Astrocyte (in vitro differentiated cells and primary cell): ENCODE measurements at regions not wholly inside any gene's neighbourhood (a gene's known extent, or its start where the extent isn't known, plus 50 kb on each side); places are given as distances from the start of the nearest gene placed in this dataset.

ENCODE experiments used
- DNase-seq: peaks from one replicate; pipeline ENCODE4 v3.0.0-alpha.2; 2010; ENCODE audit warnings: low read depth
- FAIRE-seq: peaks from 2 replicates; lab custom pipeline; 2011; peaks lifted over from hg19 to GRCh38; lab: Jason Lieb, UNC
- H2AFZ ChIP-seq: 2 replicates; pipeline ENCODE4 v1.6.0; 2012; ENCODE audit warnings: low read depth, low read length, inconsistent platforms
- H3K27ac ChIP-seq: 2 replicates; pipeline ENCODE4 v1.5.1; 2011; ENCODE audit warnings: low read depth, low read length, inconsistent platforms
- H3K27me3 ChIP-seq: 2 replicates; pipeline ENCODE4 v1.6.0; 2011; ENCODE audit warnings: low read length, inconsistent platforms; ENCODE audit not compliant: insufficient read depth
- H3K36me3 ChIP-seq: 2 replicates; pipeline ENCODE4 v1.5.1; 2011; ENCODE audit warnings: low read length, inconsistent platforms; ENCODE audit not compliant: insufficient read depth
- H3K4me1 ChIP-seq: 2 replicates; pipeline ENCODE4 v1.5.1; 2011; ENCODE audit warnings: low read length, inconsistent platforms; ENCODE audit not compliant: insufficient read depth
- H3K4me2 ChIP-seq: 2 replicates; pipeline ENCODE4 v1.6.0; 2012; ENCODE audit warnings: low read length, inconsistent platforms
- H3K4me3 ChIP-seq: 2 replicates; pipeline ENCODE4 v1.5.1; 2011; ENCODE audit warnings: low read depth, mild to moderate bottlenecking, low read length, inconsistent platforms; ENCODE audit not compliant: insufficient read depth
- H3K79me2 ChIP-seq: 2 replicates; pipeline ENCODE4 v1.6.0; 2012; ENCODE audit warnings: mild to moderate bottlenecking, low read length, inconsistent platforms; ENCODE audit not compliant: insufficient read depth
- H3K9ac ChIP-seq: 2 replicates; pipeline ENCODE4 v1.6.0; 2012; ENCODE audit warnings: mild to moderate bottlenecking, low read length, inconsistent platforms
- H3K9me3 ChIP-seq: 2 replicates; pipeline ENCODE4 v1.5.1; 2012; ENCODE audit warnings: low read depth, mild to moderate bottlenecking, low read length, inconsistent platforms; ENCODE audit not compliant: insufficient read depth
- H4K20me1 ChIP-seq: 2 replicates; pipeline ENCODE4 v1.6.0; 2012; ENCODE audit warnings: low read length, inconsistent platforms; ENCODE audit not compliant: insufficient read depth
- H3K27ac Mint-ChIP-seq: one replicate; pipeline ENCODE4 v1.8.0; 2021; ENCODE audit warnings: mild to moderate bottlenecking, mixed read lengths; ENCODE audit not compliant: unreplicated experiment
- H3K27me3 Mint-ChIP-seq: one replicate; pipeline ENCODE4 v1.8.0; 2021; ENCODE audit warnings: low read depth, mixed read lengths; ENCODE audit not compliant: unreplicated experiment
- H3K36me3 Mint-ChIP-seq: one replicate; pipeline ENCODE4 v1.8.0; 2021; ENCODE audit warnings: low read depth, mixed read lengths; ENCODE audit not compliant: unreplicated experiment
- H3K4me1 Mint-ChIP-seq: one replicate; pipeline ENCODE4 v1.8.0; 2021; ENCODE audit warnings: low read depth, mixed read lengths; ENCODE audit not compliant: unreplicated experiment
- H3K4me3 Mint-ChIP-seq: one replicate; pipeline ENCODE4 v1.8.0; 2021; ENCODE audit warnings: mild to moderate bottlenecking, moderate library complexity, mixed read lengths; ENCODE audit not compliant: unreplicated experiment
- H3K9me3 Mint-ChIP-seq: one replicate; pipeline ENCODE4 v1.8.0; 2021; ENCODE audit warnings: mild to moderate bottlenecking, mixed read lengths; ENCODE audit not compliant: unreplicated experiment
- CTCF ChIP-seq: IDR thresholded peaks from 2 replicates; pipeline ENCODE4 v1.5.1; 2011; ENCODE audit warnings: low read depth, mild to moderate bottlenecking, inconsistent platforms, low read length, moderate library complexity; ENCODE audit not compliant: insufficient read depth
- EZH2 ChIP-seq: IDR thresholded peaks from 2 replicates; pipeline ENCODE4 v1.6.1; 2012; ENCODE audit warnings: mild to moderate bottlenecking, low read length, inconsistent platforms; ENCODE audit not compliant: insufficient read depth

- H3K36me3 Mint-ChIP-seq, result no peaks in the 10 kb centered on the region
- no peaks in the 10 kb centered on the region for H3K9me3 Mint-ChIP-seq
- Histone ChIP-seq H4K20me1 (no peaks in the 10 kb centered on the region), H2AFZ (no peak overlapping the region), H3K4me3 (no peak overlapping the region), H3K79me2 (no peaks in the 10 kb centered on the region), H3K36me3 (no peaks in the 10 kb centered on the region), H3K27me3 (peaks cover 14% of the 10 kb centered on the region), H3K27ac (no peak overlapping the region), H3K9me3 (no peaks in the 10 kb centered on the region), H3K4me1 (peaks cover 9% of the 10 kb centered on the region), H3K9ac (no peak overlapping the region), H3K4me2 (peak overlapping the region; percentile 34)
- no peak overlapping the region for H3K4me3 Mint-ChIP-seq
- peak; percentile 72 for DNase-seq
- no peak for FAIRE-seq
- TF ChIP-seq EZH2 (no peak), CTCF (no peak)
- H3K27me3 Mint-ChIP-seq, result no peaks in the 10 kb centered on the region
- no peak overlapping the region for H3K27ac Mint-ChIP-seq
- peaks cover 44% of the 10 kb centered on the region for H3K4me1 Mint-ChIP-seq
Measured at GRCh38 chr4:144350706-144351105, 210.2 kb upstream of the GYPA start.

- no peaks in the 10 kb centered on the region for H3K9me3 ChIP-seq
- Mint-ChIP-seq H3K4me3 (no peak overlapping the region), H3K36me3 (no peaks in the 10 kb centered on the region), H3K4me1 (peaks cover 48% of the 10 kb centered on the region), H3K27ac (no peak overlapping the region), H3K27me3 (no peaks in the 10 kb centered on the region), H3K9me3 (no peaks in the 10 kb centered on the region)
- peaks cover 14% of the 10 kb centered on the region for H3K4me1 ChIP-seq
- no peaks in the 10 kb centered on the region for H4K20me1 ChIP-seq
- H3K79me2 ChIP-seq, result no peaks in the 10 kb centered on the region
- no peaks in the 10 kb centered on the region for H3K36me3 ChIP-seq
- no peak overlapping the region for H3K4me3 ChIP-seq
- FAIRE-seq (no peak), DNase-seq (no peak)
- H2AFZ ChIP-seq, result no peak overlapping the region
- H3K27ac ChIP-seq, result no peak overlapping the region
- TF ChIP-seq EZH2 (no peak), CTCF (no peak)
- H3K9ac ChIP-seq, result no peak overlapping the region
- peaks cover 14% of the 10 kb centered on the region for H3K27me3 ChIP-seq
- no peak overlapping the region for H3K4me2 ChIP-seq
Measured at GRCh38 chr4:144351306-144351705, 210.8 kb upstream of the GYPA start.

GRCh38 chr4:144353292-144353691 lies 212.8 kb upstream of the GYPA start:
- DNase-seq, result no peak
- no peak for FAIRE-seq
- no peak overlapping the region for H3K4me3 Mint-ChIP-seq
- H3K9ac ChIP-seq, result no peak overlapping the region
- no peaks in the 10 kb centered on the region for H3K9me3 ChIP-seq
- no peak overlapping the region for H3K27ac ChIP-seq
- no peaks in the 10 kb centered on the region for H3K36me3 ChIP-seq
- no peaks in the 10 kb centered on the region for H4K20me1 ChIP-seq
- H3K27ac Mint-ChIP-seq, result no peak overlapping the region
- H3K9me3 Mint-ChIP-seq, result no peaks in the 10 kb centered on the region
- peaks cover 14% of the 10 kb centered on the region for H3K27me3 ChIP-seq
- no peak overlapping the region for H3K4me2 ChIP-seq
- H3K4me1 Mint-ChIP-seq, result peaks cover 65% of the 10 kb centered on the region
- H3K79me2 ChIP-seq, result no peaks in the 10 kb centered on the region
- H3K4me1 ChIP-seq, result peaks cover 31% of the 10 kb centered on the region
- no peaks in the 10 kb centered on the region for H3K36me3 Mint-ChIP-seq
- no peaks in the 10 kb centered on the region for H3K27me3 Mint-ChIP-seq
- H3K4me3 ChIP-seq, result no peak overlapping the region
- TF ChIP-seq CTCF, result no peak
- TF ChIP-seq EZH2, result no peak
- H2AFZ ChIP-seq, result no peak overlapping the region
